SK-N-MC (cell line): ENCODE measurements at regions not wholly inside any gene's neighbourhood (a gene's known extent, or its start where the extent isn't known, plus 50 kb on each side); places are given as distances from the start of the nearest gene placed in this dataset.

Source experiments
- EZH2 ChIP-seq: fragments of 200-600 bp; sonication (generic); IDR thresholded peaks from one replicate; pipeline ENCODE4 v1.6.1; 2017; ENCODE audit warnings: antibody characterized with exemption
- POLR2AphosphoS5 ChIP-seq: IDR thresholded peaks from 2 replicates; pipeline ENCODE4 v1.6.1; 2012; ENCODE audit warnings: mild to moderate bottlenecking, low read depth, low read length, borderline replicate concordance

DNA sequence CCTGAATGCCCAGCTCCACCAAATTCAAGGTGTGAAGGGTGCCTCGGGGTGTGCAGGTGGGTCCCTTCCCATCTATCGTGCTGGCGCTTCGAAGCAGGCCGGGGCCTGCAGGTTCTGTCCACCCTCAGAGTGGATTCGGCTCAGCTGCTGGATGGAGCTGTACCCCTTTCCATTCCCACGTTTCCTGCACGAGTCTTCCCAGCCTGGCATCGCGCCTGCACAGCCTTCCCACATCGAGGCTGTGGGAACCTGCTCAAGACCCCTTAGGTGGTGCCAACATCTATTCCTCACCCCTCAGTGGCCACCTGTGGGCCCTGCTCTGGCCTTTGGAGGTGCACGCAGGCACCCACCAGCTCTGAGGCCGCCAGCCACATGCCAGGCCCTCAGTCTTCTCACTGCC lies 65.7 kb downstream of the PDCL3 start:
- TF ChIP-seq POLR2AphosphoS5: no peak
- TF ChIP-seq EZH2: no peak
